OCI-LY1 (cell line): ENCODE measurements at regions not wholly inside any gene's neighbourhood (a gene's known extent, or its start where the extent isn't known, plus 50 kb on each side); places are given as distances from the start of the nearest gene placed in this dataset.

Source experiments
- H2AFZ ChIP-seq: fragments of 200-600 bp; sonication (generic), shearing (Covaris generic); 2 replicates; pipeline ENCODE4 v1.6.0; 2014; ENCODE audit warnings: antibody characterized with exemption, mild to moderate bottlenecking, low read length
- H3F3A ChIP-seq: fragments of 200-600 bp; sonication (generic), shearing (Covaris generic); 2 replicates; pipeline ENCODE4 v1.6.0; 2014; ENCODE audit warnings: mild to moderate bottlenecking, antibody characterized with exemption, low read length, moderate library complexity; ENCODE audit not compliant: insufficient read depth
- H3K27ac ChIP-seq: fragments of 200-600 bp; sonication (generic); 2 replicates; pipeline ENCODE4 v1.5.1; 2014; ENCODE audit warnings: low read length, mixed run types, mild to moderate bottlenecking, low read depth; ENCODE audit not compliant: poor library complexity, severe bottlenecking
- H3K27me3 ChIP-seq: fragments of 200-600 bp; sonication (generic); 2 replicates; pipeline ENCODE4 v1.6.0; 2014; ENCODE audit warnings: antibody characterized with exemption, mild to moderate bottlenecking, low read length, moderate library complexity; ENCODE audit not compliant: insufficient read depth
- H3K36me3 ChIP-seq: fragments of 200-600 bp; sonication (generic); 2 replicates; pipeline ENCODE4 v1.6.1; 2014; ENCODE audit warnings: mild to moderate bottlenecking, antibody characterized with exemption, low read length, moderate library complexity, mixed read lengths; ENCODE audit not compliant: insufficient read depth
- H3K4me1 ChIP-seq: fragments of 200-600 bp; sonication (generic); 2 replicates; pipeline ENCODE4 v1.5.1; 2014; ENCODE audit warnings: mild to moderate bottlenecking, low read length, moderate library complexity; ENCODE audit not compliant: insufficient read depth, severe bottlenecking
- H3K4me2 ChIP-seq: fragments of 200-600 bp; sonication (generic), shearing (Covaris generic); 2 replicates; pipeline ENCODE4 v1.6.1; 2014; ENCODE audit warnings: low read length
- H3K4me3 ChIP-seq: fragments of 200-600 bp; sonication (generic); 2 replicates; pipeline ENCODE4 v1.5.1; 2014; ENCODE audit warnings: low read length, low read depth, mild to moderate bottlenecking, mixed read lengths; ENCODE audit not compliant: poor library complexity, severe bottlenecking
- H3K79me2 ChIP-seq: fragments of 200-600 bp; shearing (Covaris generic); 2 replicates; pipeline ENCODE4 v1.6.1; 2016; ENCODE audit warnings: mixed run types, low read length, mixed read lengths; ENCODE audit not compliant: insufficient read depth
- H3K9ac ChIP-seq: fragments of 200-600 bp; sonication (generic), shearing (Covaris generic); 2 replicates; pipeline ENCODE4 v1.6.1; 2014; ENCODE audit warnings: mild to moderate bottlenecking, low read length, mixed read lengths
- H3K9me2 ChIP-seq: fragments of 200-600 bp; sonication (generic), shearing (Covaris generic); 2 replicates; pipeline ENCODE4 v1.6.1; 2014; ENCODE audit warnings: low read depth, mild to moderate bottlenecking, low read length, mixed read lengths
- H3K9me3 ChIP-seq: fragments of 200-600 bp; shearing (Covaris generic); 2 replicates; pipeline ENCODE4 v1.6.1; 2014; ENCODE audit warnings: low read length, mixed read lengths
- H4K20me1 ChIP-seq: fragments of 200-600 bp; sonication (generic), shearing (Covaris generic); 2 replicates; pipeline ENCODE4 v1.6.0; 2016; ENCODE audit warnings: mild to moderate bottlenecking, low read length; ENCODE audit not compliant: insufficient read depth
- EZH2 ChIP-seq: fragments of 200-600 bp; sonication (generic), shearing (Covaris generic); IDR thresholded peaks from 2 replicates; pipeline ENCODE4 v1.8.0; 2017; ENCODE audit warnings: borderline replicate concordance, mixed run types, mild to moderate bottlenecking, antibody characterized with exemption, low read length, moderate library complexity, mixed read lengths
- TF ChIP-seq, protein P1 (sequence below): fragments of 200-600 bp; sonication (generic), shearing (Covaris generic); IDR thresholded peaks from 2 replicates; pipeline ENCODE4 v1.5.1; 2017; ENCODE audit warnings: mild to moderate bottlenecking, antibody characterized with exemption, low read length, moderate library complexity, mixed read lengths

GRCh38 chr11:13850231-13851005 lies 112.1 kb upstream of the SPON1 start:
- no peaks in the 10 kb centered on the region for H3K79me2 ChIP-seq
- H3K9ac ChIP-seq, result no peak overlapping the region
- H3K4me1 ChIP-seq, result no peaks in the 10 kb centered on the region
- no peaks in the 10 kb centered on the region for H4K20me1 ChIP-seq
- H3K36me3 ChIP-seq, result no peaks in the 10 kb centered on the region
- no peaks in the 10 kb centered on the region for H3K9me3 ChIP-seq
- no peak overlapping the region for H3K4me2 ChIP-seq
- no peak overlapping the region for H3K27ac ChIP-seq
- no peaks in the 10 kb centered on the region for H3F3A ChIP-seq
- no peaks in the 10 kb centered on the region for H3K27me3 ChIP-seq
- TF ChIP-seq, protein P1, sequence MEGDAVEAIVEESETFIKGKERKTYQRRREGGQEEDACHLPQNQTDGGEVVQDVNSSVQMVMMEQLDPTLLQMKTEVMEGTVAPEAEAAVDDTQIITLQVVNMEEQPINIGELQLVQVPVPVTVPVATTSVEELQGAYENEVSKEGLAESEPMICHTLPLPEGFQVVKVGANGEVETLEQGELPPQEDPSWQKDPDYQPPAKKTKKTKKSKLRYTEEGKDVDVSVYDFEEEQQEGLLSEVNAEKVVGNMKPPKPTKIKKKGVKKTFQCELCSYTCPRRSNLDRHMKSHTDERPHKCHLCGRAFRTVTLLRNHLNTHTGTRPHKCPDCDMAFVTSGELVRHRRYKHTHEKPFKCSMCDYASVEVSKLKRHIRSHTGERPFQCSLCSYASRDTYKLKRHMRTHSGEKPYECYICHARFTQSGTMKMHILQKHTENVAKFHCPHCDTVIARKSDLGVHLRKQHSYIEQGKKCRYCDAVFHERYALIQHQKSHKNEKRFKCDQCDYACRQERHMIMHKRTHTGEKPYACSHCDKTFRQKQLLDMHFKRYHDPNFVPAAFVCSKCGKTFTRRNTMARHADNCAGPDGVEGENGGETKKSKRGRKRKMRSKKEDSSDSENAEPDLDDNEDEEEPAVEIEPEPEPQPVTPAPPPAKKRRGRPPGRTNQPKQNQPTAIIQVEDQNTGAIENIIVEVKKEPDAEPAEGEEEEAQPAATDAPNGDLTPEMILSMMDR, result no peak
- TF ChIP-seq EZH2, result no peak
- no peak overlapping the region for H3K4me3 ChIP-seq
- H3K9me2 ChIP-seq, result no peaks in the 10 kb centered on the region
- no peak overlapping the region for H2AFZ ChIP-seq

- H3K4me2 ChIP-seq, result no peak overlapping the region
- no peak overlapping the region for H3K27ac ChIP-seq
- no peaks in the 10 kb centered on the region for H3F3A ChIP-seq
- H3K79me2 ChIP-seq, result no peaks in the 10 kb centered on the region
- H2AFZ ChIP-seq, result no peak overlapping the region
- no peaks in the 10 kb centered on the region for H3K9me3 ChIP-seq
- TF ChIP-seq, protein P1, result no peak
- no peak for TF ChIP-seq EZH2
- H3K9me2 ChIP-seq, result no peaks in the 10 kb centered on the region
- no peak overlapping the region for H3K9ac ChIP-seq
- H3K4me3 ChIP-seq, result no peak overlapping the region
- H3K36me3 ChIP-seq, result no peaks in the 10 kb centered on the region
- H4K20me1 ChIP-seq, result no peaks in the 10 kb centered on the region
- H3K4me1 ChIP-seq, result no peaks in the 10 kb centered on the region
- H3K27me3 ChIP-seq, result no peaks in the 10 kb centered on the region
Measured at GRCh38 chr11:13851691-13852090, 110.8 kb upstream of the SPON1 start.

- H3K9me3 ChIP-seq, result no peaks in the 10 kb centered on the region
- H3K4me1 ChIP-seq, result no peaks in the 10 kb centered on the region
- no peaks in the 10 kb centered on the region for H4K20me1 ChIP-seq
- H3K36me3 ChIP-seq, result no peaks in the 10 kb centered on the region
- H3K4me2 ChIP-seq, result no peak overlapping the region
- H2AFZ ChIP-seq, result no peak overlapping the region
- H3K9ac ChIP-seq, result no peak overlapping the region
- no peaks in the 10 kb centered on the region for H3K79me2 ChIP-seq
- H3K27ac ChIP-seq, result no peak overlapping the region
- H3K9me2 ChIP-seq, result no peaks in the 10 kb centered on the region
- no peaks in the 10 kb centered on the region for H3K27me3 ChIP-seq
- no peak for TF ChIP-seq EZH2
- TF ChIP-seq, protein P1, result no peak
- no peak overlapping the region for H3K4me3 ChIP-seq
- H3F3A ChIP-seq, result no peaks in the 10 kb centered on the region
Measured at GRCh38 chr11:13852481-13852880, 110.0 kb upstream of the SPON1 start.
